ENCODE measurements at regions not wholly inside any gene's neighbourhood (a gene's known extent, or its start where the extent isn't known, plus 50 kb on each side); places are given as distances from the start of the nearest gene placed in this dataset.

DNA sequence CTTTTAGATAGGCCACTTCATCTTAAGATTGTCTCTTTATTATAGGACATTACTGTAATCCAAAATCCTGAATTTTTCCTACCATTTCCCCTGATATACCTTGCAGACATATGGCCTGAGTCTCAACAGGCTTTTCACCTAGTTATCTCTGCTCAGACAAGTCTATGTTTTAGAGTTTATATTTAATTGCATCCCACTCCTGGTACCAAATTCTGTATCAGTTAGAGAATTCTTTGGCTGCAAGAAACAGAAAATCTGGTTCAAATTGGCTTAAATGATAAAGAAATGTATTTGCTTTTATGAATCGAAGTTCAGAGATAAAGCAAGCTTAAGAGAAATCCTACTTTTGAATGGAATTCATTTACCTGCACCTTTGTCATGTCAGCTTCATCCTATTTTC lies 102.2 kb upstream of the OSMR start:
- TF ChIP-seq, protein P1, sequence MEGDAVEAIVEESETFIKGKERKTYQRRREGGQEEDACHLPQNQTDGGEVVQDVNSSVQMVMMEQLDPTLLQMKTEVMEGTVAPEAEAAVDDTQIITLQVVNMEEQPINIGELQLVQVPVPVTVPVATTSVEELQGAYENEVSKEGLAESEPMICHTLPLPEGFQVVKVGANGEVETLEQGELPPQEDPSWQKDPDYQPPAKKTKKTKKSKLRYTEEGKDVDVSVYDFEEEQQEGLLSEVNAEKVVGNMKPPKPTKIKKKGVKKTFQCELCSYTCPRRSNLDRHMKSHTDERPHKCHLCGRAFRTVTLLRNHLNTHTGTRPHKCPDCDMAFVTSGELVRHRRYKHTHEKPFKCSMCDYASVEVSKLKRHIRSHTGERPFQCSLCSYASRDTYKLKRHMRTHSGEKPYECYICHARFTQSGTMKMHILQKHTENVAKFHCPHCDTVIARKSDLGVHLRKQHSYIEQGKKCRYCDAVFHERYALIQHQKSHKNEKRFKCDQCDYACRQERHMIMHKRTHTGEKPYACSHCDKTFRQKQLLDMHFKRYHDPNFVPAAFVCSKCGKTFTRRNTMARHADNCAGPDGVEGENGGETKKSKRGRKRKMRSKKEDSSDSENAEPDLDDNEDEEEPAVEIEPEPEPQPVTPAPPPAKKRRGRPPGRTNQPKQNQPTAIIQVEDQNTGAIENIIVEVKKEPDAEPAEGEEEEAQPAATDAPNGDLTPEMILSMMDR (IDR thresholded peaks at IDR 0.05) = no peak
- TF ChIP-seq POLR2A (IDR thresholded peaks at IDR 0.05) = no peak
- no peak for TF ChIP-seq POLR2AphosphoS5 (IDR thresholded peaks at IDR 0.05)

Data from breast epithelium (tissue), 3 donors.